ENCODE measurements at regions not wholly inside any gene's neighbourhood (a gene's known extent, or its start where the extent isn't known, plus 50 kb on each side); places are given as distances from the start of the nearest gene placed in this dataset.
A peak's percentile ranks its signal among the peaks of the same experiment; 100 is the strongest.

DNA sequence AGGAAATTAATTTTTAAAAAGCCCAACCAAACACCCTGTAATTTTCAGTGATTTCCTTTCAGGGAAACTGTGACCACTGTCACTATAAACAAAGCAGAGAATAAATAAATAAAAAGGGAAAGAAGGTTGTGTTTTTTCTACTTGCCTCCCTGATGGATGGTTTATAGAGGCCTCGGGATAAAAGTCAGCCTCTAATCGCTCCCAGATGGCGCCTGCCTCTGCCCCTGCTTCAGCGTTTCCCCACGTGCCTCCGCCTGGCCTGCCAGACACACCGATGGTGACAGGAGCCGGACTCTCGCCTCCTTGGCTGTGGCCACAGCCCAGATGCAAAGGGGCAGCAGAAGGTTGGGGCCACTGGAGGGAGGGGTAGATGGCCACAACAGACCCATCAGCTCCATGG is 327.7 kb downstream of the CDC5L start:
- DNase-seq (ENCODE audit: low spot score), result no peak

DNA sequence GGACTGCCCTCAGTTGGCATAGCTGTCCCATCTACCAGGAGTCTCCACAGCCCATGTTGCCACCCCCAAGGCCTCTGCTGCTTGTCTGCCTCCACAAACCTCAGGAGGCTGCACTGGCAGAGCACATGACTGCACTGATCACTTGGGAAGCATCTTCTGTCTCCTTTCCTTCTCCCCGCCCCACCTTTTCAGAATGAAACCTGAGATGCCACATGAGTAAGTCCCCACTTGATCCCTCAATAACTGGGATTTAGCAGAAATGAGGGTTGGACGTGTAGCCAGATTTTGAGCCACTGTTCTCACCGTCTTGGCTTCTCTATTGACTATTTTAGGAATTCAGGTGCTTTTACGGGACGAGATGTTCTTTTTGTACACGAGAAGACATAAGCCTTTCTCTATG is 328.4 kb downstream of the CDC5L start:
- DNase-seq (ENCODE audit: low spot score), result no peak

DNA sequence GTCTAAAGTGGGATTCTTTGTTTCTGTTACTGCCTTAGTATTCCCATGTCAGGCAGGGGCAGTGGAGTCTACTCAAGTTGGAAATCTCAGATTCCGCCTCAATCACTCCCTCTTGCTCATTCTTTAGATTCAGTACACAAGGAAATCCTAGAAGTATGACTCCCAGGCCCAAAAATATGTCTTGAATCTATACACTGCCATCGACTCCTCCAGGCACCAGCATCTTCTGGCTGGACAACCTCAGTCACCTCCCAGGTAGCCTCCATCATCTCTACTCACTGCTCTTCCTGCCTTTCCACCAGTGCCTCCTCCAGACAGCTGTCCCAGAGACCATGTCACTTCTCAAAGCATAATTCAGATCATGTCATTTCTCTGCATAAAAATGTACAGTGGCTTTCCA is 329.9 kb downstream of the CDC5L start:
- no peak for DNase-seq (ENCODE audit: low spot score)

DNA sequence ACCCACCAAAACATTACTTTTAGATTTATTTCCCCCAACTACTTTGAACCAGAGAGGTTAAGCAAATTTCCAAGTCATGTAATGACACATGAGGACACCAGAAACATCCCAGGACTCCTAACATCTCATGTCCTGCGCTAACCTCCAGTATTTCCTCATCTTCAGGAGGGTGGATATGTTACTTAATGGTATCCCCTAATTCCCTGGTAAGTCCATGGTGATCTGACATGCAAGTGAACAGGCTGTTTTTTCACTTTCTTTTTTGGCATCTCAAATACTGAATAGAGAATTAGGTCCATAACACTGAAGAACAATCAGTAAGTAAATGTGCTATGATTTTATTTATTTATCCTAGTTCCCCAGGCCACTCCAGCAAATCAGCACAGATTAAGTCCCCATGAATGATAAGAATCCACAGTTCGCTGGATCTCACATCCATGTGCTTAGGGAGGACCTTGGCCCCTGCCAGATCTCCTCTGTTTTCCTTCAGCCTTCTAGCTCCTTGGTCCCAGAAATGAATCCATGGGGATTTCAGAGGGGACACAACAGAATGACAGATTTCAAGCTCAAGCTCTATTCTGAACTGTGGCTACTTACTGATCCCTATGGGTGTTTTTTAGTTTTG is 334.6 kb downstream of the CDC5L start:
- no peak for DNase-seq (ENCODE audit: low spot score)

DNA sequence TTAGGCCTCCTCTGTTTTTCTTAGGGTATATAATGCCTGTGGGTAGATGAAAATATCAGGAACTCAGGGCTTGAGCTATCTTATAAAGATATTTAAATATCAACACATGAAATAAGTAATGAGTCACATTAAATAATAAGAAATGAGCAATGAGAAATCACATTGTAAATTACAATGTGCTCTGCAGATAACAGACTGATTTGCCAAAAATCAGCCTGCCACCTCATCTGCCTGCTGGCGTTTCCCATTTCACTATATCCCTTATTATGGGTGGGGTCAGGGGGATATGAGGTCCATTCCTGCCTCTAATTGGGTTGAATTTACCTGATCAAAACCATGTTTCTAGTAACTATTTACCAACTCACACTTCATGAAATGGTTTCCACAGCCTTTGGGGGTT is 335.2 kb downstream of the CDC5L start:
- no peak for DNase-seq (ENCODE audit: low spot score)

DNA sequence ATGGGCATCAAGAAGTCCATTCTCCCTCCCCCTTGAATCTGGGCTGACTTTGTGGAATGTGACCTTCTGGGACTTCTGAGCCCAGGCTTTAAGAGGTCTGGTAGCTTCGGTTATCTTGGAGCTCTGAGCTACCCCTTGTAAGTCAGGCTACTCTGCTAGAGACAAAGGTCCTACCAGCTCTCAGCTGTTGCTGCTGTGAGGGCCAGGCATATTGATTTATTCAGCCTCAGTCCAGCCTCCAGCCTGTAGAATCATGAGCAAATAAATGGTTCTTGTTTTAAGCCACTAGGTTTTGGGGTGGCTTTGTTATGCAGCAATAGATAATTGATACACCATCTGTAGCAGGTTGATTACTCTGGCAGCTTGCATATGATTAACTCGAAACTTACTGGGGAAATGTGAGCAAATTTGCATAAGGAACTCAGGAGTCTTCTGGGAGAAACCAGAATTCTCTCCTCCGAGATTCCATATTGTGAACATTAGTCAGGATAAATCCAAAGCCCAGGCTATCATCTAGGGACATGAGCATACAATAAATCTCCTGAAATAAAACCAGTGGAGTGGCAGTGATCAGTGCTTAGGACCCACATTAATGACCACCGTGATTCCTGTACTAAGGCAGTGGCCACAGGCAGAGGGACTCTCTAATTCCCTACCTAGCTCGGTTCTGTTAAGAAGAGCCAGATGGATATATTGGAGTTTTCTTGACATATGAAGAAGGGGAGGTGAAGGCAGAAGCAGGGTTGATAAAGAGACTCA is 336.1 kb downstream of the CDC5L start:
- no peak for DNase-seq (ENCODE audit: low spot score)

DNA sequence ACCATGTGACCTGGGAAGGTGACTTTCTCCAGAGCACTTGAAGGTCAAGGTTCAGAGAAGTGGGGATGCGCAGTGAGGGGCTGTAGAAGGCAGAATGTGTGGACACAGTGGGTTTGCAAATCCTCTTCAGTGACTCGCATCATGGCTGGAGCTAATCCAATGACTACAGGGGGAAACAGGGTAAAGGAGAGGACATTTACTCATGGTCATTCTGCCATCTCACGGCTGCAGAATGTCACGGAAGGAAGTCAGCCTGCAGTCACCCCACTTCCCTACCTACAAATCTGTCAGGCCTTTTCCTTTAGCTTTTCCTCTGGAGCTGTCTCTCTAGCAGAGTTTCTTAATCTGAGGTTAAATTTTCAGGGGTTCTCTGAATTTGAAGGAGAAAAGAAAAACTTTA is 337.6 kb downstream of the CDC5L start:
- DNase-seq (ENCODE audit: low spot score), result no peak

DNA sequence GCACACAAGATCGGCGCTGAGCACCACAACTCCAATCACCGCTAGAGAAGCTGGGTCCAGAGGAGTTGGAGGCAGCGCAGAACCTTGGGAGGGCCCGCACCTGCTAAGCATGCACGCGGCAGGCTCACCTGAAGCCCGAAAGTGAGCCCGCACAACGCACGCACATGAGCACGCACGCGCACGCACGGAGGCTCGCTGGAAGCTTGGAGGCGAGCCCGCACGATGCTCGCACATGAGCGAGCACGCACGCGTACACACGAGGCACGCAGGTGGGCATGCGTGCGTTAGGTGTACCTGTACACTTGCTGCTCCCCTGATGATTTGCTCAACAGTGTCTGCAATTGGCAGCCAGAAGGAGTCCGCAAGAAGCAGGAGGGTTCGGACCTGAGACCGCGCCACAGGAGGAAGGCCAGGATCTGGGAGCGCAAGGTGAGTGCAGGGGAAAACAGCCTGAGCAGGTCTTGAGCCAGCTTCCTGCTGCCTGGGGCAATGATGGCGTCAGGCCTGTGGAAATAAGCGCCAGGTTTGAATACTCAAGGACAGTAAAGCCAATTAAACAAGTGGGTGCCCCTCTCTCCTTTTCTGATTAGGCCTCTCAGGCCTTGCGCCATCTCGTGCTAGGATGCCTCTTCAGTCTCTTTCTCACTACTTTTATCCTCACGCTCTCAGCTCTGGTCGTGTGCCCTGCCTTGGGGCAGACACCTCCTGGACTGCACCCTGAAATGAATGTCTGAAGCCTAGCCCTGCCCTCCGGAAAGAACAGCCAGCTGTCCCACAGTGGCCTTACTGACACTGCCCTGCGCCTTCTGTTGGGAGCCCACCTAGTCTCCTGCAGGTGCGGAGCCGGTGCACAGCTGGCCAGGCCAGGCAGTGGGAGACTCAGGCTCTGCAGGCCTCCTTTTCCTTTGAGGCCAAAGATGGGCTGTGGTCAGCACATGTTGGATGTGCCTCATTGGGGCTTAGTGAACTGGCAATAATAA is 340.4 kb downstream of the CDC5L start:
- DNase-seq (ENCODE audit: low spot score), result no peak

DNA sequence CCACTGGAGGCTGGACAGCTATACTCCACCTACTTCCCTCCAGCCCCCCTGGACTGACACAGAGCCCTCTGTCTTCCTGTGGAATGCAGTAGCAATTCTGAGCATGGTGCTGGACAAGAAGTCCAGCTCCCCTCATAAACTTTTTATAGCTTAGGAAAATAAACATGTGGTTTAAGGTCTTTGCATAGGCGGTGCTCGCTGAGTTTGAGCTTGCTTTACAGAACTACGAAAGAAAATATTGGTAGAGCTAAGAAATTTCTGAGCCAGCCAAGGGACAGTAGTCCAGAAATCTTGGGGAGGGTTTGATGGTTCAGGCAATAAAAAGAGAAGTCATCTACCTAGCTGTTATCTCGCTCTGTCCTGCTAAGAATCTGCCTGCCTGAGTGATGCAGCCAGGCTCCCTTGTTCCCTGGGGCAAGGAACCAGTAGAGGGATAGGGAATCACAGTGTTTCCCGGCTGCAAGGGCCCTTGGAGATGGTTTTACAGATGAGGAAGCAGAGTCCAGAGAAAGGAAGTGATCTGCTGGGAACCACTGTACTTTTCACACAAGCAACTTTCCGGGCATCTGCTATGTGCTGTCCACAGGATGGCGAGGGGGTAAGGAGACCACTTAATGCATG is 343.4 kb downstream of the CDC5L start:
- peak; percentile 22 for DNase-seq (ENCODE audit: low spot score)

DNA sequence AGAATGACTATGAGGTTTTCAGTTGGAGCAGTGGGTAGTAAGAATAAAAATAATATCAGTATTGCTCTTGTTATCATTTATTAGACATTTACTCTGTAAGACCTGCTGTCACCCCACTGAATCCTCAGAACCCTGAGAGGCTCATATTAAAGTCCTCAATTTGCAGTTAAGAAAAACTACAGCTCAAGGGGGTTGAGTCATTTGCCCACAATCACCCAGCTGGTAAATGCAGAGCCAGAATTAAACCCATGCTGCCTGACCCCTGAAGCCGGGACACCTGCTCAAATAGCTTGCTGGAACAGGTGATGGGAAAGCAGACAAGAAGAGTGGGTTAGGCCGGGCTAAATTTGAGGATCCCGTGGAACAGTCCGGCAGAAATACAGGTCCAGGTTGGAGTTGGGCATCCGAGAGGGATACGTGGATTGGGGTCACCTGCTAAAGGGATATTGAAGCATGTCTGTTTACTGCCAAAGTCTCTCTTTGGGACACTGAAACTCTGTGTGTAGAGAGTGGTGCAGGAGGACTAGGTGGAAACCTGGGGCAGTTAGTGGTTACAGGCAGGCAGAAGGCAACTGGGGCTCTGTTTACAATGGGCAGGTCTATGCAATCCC is 344.1 kb downstream of the CDC5L start:
- no peak for DNase-seq (ENCODE audit: low spot score)

DNA sequence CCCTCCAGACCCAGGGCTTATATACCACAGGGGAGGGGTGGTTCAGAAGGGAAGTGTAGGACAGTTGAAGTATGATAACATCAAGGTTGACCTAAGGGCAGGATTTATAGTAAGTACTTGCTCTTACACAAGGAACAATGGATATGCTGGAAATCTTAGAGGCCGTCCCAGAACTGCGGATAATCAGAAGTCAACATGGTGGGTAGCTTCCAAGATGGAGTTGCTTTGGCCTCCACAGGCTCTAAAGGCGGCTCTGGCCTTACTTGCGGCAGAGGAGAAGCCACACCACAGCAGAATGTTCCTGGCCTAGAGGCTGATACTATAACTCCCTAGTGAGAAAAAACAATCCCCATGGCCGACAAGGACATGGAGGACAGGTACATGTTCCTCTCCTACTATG is 344.7 kb downstream of the CDC5L start:
- no peak for DNase-seq (ENCODE audit: low spot score)

DNA sequence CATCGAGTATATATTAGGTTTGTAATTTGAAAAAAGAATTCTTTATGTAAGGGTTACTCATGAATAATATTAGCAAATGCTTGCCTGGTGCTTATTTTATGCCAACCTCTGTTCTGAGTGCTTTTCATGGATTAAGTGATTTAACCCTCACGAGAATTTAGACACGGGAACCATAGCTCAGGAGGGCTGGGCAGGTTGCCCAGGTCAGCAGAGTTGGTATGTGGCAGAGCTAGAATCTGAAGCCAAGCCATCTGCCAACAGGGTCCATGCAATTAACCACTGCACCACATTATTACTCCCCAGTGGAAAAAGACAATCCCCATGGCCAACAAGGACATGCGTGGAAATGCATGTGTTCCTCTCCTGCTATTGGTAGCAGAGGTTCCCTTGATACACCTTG is 345.6 kb downstream of the CDC5L start:
- no peak for DNase-seq (ENCODE audit: low spot score)

DNA sequence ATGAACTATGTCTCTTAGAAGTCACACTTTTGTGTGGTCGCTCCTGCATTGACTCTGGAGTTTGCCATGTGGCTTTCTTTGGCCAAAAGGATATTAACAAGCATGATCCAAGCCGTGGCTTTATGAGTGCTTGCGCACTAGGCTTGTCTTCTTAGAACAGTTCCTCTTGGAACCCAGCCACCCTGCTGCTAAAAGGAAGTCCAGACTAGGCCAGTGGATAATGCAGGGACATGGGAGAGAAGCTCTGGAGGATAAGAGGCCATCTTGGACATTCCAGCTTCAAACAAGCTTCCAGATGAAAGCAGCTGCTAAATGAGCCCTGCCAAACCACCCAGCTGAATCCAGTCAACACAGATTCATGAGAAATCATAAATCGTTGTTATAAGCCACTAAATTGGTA is 346.4 kb downstream of the CDC5L start:
- DNase-seq (ENCODE audit: low spot score), result no peak

DNA sequence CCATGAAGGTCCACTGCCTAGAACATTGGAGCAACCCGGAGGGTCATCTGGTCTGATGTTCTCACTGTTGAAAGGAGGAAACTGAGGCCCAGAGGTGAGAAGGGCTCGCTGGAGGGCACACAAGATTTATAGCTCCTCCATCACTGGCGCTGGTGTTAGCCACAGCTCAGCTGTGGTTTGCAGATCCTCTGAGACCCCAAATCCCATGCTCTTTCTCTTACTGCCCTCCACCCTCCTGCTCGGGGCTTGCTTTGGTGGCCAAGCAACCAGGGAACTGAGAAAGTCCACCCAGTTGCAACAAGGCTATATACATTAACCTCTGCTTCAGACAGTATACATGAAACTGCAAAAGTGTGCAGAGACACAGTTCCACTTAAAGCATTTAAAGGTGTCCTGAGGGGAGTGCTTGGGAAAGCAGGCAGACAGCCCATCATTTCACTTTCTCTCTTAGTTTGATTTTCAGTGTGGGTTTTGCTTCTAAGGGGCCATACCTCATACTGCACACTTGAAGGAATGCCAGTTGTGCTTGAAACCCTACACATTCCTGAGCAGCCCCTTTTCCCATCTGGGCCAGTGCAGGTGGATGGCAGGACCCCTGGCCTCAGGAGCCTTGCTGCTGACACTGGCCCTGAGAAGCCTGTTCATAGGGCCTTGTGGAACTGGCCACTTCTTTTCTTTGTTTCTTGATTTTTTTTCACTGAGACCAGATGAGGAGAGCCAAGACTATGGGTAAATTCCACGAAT is 347.6 kb downstream of the CDC5L start:
- DNase-seq (ENCODE audit: low spot score), result no peak

DNA sequence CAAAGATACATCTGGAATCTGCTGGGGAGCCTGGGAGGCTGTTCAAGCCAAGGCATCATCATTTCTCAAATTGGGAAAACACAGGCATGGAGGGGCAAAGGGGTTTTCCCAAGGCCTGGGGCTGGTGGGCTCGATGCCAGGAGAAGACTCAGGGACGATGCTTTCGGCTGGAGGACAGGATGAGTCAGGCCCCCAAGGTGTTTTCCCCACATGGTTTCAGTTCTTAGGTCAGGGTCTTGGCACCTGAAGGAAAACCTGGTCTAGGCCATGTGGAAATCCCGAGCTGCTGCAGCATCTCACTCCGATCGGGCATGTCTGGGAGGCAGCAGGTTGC is 348.1 kb downstream of the CDC5L start:
- no peak for DNase-seq (ENCODE audit: low spot score)

DNA sequence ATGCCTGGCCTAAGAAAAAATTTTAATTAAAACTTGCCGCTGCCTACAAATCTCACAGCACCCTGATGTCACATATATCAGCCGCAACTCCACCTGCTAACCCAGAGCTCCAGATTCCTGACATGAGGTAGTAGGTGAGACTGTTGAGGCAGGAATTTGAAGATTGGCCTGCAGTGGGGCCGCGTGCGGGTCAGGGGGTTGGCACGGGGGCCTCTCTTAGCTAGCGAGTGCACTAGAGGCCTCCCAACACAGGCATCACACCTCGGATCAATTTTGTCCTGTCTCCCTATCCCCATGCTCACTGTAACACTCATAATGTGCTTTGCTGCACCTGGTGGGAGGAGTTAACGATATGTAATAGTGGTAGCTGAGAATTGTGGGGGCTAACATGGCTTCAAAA is 349.8 kb downstream of the CDC5L start:
- no peak for DNase-seq (ENCODE audit: low spot score)

DNA sequence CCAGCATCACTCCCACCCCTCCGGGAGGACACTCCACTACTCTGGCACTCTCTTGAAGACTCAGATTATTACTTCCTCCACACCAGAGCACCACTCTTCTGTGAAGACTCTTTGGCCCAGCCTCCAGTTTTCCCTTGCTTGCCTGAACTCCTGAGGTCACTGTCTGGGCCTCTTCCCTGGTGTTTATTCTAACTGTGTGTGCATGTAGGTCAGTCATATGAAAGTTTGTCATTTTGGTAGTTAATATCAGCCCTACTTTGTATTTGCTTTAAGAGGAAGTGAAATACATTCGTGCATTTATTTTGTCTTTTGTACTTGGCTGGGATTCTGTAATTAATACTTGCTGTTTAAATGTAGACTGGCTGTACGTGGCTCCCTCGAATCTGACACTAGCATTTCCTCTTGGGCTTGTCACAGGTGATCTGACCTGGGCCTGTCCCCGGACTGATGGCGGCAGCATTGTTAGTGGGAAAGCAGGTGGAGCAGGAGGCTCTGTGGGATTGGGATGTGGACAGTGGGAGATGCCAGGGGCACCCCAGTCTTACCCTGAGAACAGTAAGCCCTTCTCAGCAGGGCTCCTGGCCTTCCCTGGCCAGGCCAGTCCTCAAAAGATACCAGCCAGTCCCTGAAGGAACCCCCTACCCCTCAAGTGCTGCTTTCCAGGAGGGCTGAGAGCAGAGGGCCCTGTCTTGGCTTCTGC is 350.5 kb downstream of the CDC5L start:
- DNase-seq (ENCODE audit: low spot score), result no peak

DNA sequence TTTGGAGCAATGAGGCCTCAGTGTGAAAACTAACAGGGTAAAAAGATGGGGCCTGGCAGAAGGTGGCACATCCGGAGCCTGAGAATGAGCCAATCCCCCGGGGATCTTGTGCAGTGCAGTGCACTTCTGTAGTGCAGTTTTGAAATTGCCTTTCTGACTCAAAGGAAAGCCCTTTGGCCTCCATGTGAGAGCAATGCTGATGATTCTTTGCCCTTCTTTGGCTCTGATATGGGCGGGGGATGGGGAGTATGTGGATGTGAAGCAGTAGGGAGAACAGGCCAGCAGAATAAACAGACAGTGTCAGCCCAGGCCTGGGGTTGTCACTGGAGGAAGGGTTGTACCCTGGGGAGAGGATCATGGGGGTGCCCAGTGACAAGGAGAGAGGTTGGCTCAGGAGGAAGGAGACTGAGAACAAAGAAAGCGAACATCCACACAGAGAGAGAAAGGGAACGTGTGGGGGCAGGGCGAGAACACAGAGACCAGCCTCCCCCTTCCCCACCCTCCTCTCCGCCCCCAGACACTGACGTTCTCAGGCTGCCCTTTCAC is 351.2 kb downstream of the CDC5L start:
- DNase-seq (ENCODE audit: low spot score), result no peak

DNA sequence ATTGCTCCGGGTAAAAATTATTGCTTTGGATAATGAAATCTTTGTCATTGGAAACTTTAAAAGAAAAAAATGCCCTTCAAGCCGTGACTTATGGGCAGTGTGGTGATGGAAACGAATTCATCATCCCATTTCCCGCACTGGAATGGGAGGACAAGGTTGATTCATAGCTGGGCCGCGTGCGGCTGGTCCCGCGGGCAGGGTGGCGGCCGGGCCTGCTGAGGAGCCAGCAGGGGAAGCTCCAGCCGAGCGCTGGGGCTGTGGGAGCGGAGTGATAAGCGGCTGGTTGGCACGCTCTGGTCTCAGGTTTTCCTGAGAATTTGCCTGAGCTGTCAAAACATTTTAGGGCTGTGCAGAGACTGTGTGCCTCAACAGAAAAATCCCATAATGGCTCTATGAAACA is 351.7 kb downstream of the CDC5L start:
- DNase-seq (ENCODE audit: low spot score), result no peak

DNA sequence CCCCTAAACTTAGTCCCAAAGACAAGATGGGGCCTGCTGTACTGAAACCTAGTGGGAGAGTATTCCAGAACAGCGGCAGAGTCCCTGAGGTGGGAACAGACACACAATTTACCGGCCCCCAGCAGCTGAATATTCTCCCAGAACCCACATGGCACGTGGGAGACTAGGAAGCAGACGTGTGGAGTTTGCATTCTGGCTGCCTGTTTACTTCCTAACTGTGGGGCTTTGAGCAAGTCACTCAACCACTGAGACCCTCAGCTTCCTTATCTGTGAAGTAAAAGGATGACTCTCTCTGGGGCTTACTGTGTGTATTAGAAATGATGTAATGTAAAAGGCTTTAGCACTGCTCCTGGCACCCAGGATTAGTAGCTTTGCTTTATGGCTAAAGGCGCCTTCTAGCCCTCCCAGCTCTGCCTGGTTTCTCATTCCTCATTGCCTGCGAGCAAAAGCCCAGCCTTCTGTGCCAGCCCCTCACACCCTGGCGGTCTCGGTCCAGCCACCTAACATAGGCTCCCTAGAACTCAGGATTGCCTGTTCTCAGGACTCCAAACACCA is 353.1 kb downstream of the CDC5L start:
- DNase-seq (ENCODE audit: low spot score), result no peak
